Glomerular endothelial cell (primary cell): ENCODE measurements at regions not wholly inside any gene's neighbourhood (a gene's known extent, or its start where the extent isn't known, plus 50 kb on each side); places are given as distances from the start of the nearest gene placed in this dataset.
"Not testable (repeated sequence)": the region's sequence is repeated elsewhere in the genome, so short reads cannot be mapped to it uniquely, and the experiment has no call there.

ENCODE experiments used
- DNase-seq: peaks from one replicate; pipeline ENCODE4 v3.0.0-alpha.2; 2011; ENCODE audit warnings: low read depth, low spot score; ENCODE audit errors: extremely low read depth

GRCh38 chr4:114034189-114034588 lies 54.7 kb upstream of the ARSJ start:
- no peak for DNase-seq

GRCh38 chr4:114036426-114036825 lies 57.0 kb upstream of the ARSJ start:
- no peak for DNase-seq

- no peak for DNase-seq
Observed at GRCh38 chr4:114036864-114037263, 57.4 kb upstream of the ARSJ start.

GRCh38 chr4:114037988-114038387 lies 58.5 kb upstream of the ARSJ start:
- DNase-seq = no peak

GRCh38 chr4:114038762-114039387 lies 59.4 kb upstream of the ARSJ start:
- no peak for DNase-seq

- no peak for DNase-seq
Observed at GRCh38 chr4:114040319-114041116, 61.1 kb upstream of the ARSJ start.

GRCh38 chr4:114041117-114041475 lies 61.6 kb upstream of the ARSJ start:
- no peak for DNase-seq

GRCh38 chr4:114043116-114043515 lies 63.7 kb upstream of the ARSJ start:
- DNase-seq = peak; percentile 44

GRCh38 chr4:114044351-114044750 lies 64.9 kb upstream of the ARSJ start:
- DNase-seq = not testable (repeated sequence)

GRCh38 chr4:114046331-114046730 lies 66.9 kb upstream of the ARSJ start:
- no peak for DNase-seq

- DNase-seq = not testable (repeated sequence)
Observed at GRCh38 chr4:114048154-114048553, 68.7 kb upstream of the ARSJ start.

GRCh38 chr4:114052227-114052626 lies 72.8 kb upstream of the ARSJ start:
- DNase-seq = no peak

GRCh38 chr4:114056599-114056998 lies 77.2 kb upstream of the ARSJ start:
- no peak for DNase-seq

GRCh38 chr4:114057746-114058145 lies 78.3 kb upstream of the ARSJ start:
- DNase-seq = no peak

GRCh38 chr4:114062499-114062898 lies 83.1 kb upstream of the ARSJ start:
- no peak for DNase-seq

GRCh38 chr4:114072781-114073180 lies 93.3 kb upstream of the ARSJ start:
- DNase-seq = no peak

- peak; percentile 27 for DNase-seq
Observed at GRCh38 chr4:114076899-114077570, 97.6 kb upstream of the ARSJ start.

GRCh38 chr4:114077610-114078009 lies 98.2 kb upstream of the ARSJ start:
- DNase-seq = peak; percentile 51

GRCh38 chr4:114078636-114079035 lies 99.2 kb upstream of the ARSJ start:
- no peak for DNase-seq

GRCh38 chr4:114081783-114082182 lies 102.3 kb upstream of the ARSJ start:
- no peak for DNase-seq

- no peak for DNase-seq
Observed at GRCh38 chr4:114082348-114082747, 102.9 kb upstream of the ARSJ start.
